ENCODE measurements at regions not wholly inside any gene's neighbourhood (a gene's known extent, or its start where the extent isn't known, plus 50 kb on each side); places are given as distances from the start of the nearest gene placed in this dataset.
A peak's percentile ranks its signal among the peaks of the same experiment; 100 is the strongest.

GRCh38 chr13:79749984-79750551 lies 269.1 kb downstream of the NDFIP2 start:
- Histone ChIP-seq H3T11ph (ENCODE audit: low read length) (no peak overlapping the region), H3K4me1 (ENCODE audit: insufficient read depth, low read length) (no peaks in the 10 kb centered on the region), H3K23ac (ENCODE audit: insufficient read length, low read depth, low read length) (no peak overlapping the region), H3K79me2 (ENCODE audit: insufficient read depth, low read length) (no peaks in the 10 kb centered on the region), H3K79me1 (ENCODE audit: insufficient read depth, low read depth, low read length, poor library complexity, severe bottlenecking) (no peaks in the 10 kb centered on the region), H2BK20ac (ENCODE audit: low read depth, low read length, poor library complexity, severe bottlenecking) (no peak overlapping the region), H3K9ac (ENCODE audit: extremely low read depth, insufficient read length, low read length) (no peak overlapping the region), H3K14ac (ENCODE audit: insufficient read depth, low read length) (no peak overlapping the region), H2BK12ac (ENCODE audit: insufficient read length, low read depth, low read length) (no peak overlapping the region), H3K27me3 (ENCODE audit: insufficient read depth, low read length) (no peaks in the 10 kb centered on the region), H2BK5ac (ENCODE audit: insufficient read length, low read length) (no peak overlapping the region), H3K23me2 (ENCODE audit: insufficient read length, low read depth, low read length, poor library complexity, severe bottlenecking) (no peaks in the 10 kb centered on the region), H2AFZ (ENCODE audit: low read length) (no peak overlapping the region), H3K56ac (ENCODE audit: insufficient read length, low read depth, low read length) (no peak overlapping the region), H2BK15ac (ENCODE audit: low read depth, low read length) (no peak overlapping the region), H3K9me3 (ENCODE audit: control insufficient read depth, low read depth, low read length) (no peaks in the 10 kb centered on the region), H2BK120ac (ENCODE audit: low read depth, low read length, poor library complexity, severe bottlenecking) (no peak overlapping the region), H3K18ac (ENCODE audit: insufficient read length, low read depth, low read length) (no peak overlapping the region), H3K4ac (ENCODE audit: low read depth, low read length) (no peak overlapping the region), H3K4me2 (ENCODE audit: insufficient read depth, insufficient read length, low read length) (no peak overlapping the region), H4K8ac (replicated peaks; ENCODE audit: insufficient read length, low read depth, low read length) (no peak overlapping the region), H4K5ac (ENCODE audit: insufficient read length, low read depth, low read length) (no peak overlapping the region), H2AK5ac (ENCODE audit: insufficient read length, low read length) (no peak overlapping the region), H4K91ac (ENCODE audit: insufficient read length, low read depth, low read length) (no peak overlapping the region), H4K20me1 (ENCODE audit: control insufficient read depth, insufficient read depth, insufficient read length) (no peaks in the 10 kb centered on the region), H3K27ac (ENCODE audit: insufficient read length, low read depth, low read length) (no peak overlapping the region)
- no CpG with 5 or more reads among the region's 3 CpGs for WGBS (ENCODE audit: extremely low coverage, insufficient read length, low lambda C conversion rate)
- Mint-ChIP-seq H3K36me3 (ENCODE audit: insufficient read depth in 1 of 3, low read depth in 3 of 3) (no peaks in the 10 kb centered on the region), H3K9me3 (no peaks in the 10 kb centered on the region; a peak in 1 of 5 replicates), H3K4me3 (no peak overlapping the region), H3K27ac (peak overlapping the region in 2 of 3 experiments; percentile 37 to 78; a peak in 2 of 7 replicates), H3K27me3 (ENCODE audit: low read depth) (no peaks in the 10 kb centered on the region), H3K4me1 (peaks cover 3 to 6% of the 10 kb centered on the region in 2 experiments; a peak in 3 of 4 replicates)
- peak; percentile 41 for DNase-seq
- no peak for TF ChIP-seq CTCF (conservative IDR thresholded peaks at IDR 0.05)
